Chondrocyte (in vitro differentiated cells): ENCODE measurements at regions not wholly inside any gene's neighbourhood (a gene's known extent, or its start where the extent isn't known, plus 50 kb on each side); places are given as distances from the start of the nearest gene placed in this dataset.

Experiments
- DNase-seq: peaks from one replicate; pipeline ENCODE4 v3.0.0; 2021; ENCODE audit warnings: mixed read lengths, low spot score
- H3K27ac Mint-ChIP-seq: one replicate; pipeline ENCODE4 v1.8.0; 2021; ENCODE audit warnings: mild to moderate bottlenecking, moderate library complexity, mixed read lengths; ENCODE audit not compliant: unreplicated experiment
- H3K27me3 Mint-ChIP-seq: 2 replicates; pipeline ENCODE4 v1.8.0; 2021; ENCODE audit warnings: low read depth, mixed read lengths
- H3K36me3 Mint-ChIP-seq: 2 replicates; pipeline ENCODE4 v1.8.0; 2021; ENCODE audit warnings: low read depth, mixed read lengths
- H3K4me1 Mint-ChIP-seq: 2 replicates; pipeline ENCODE4 v1.8.0; 2021; ENCODE audit warnings: low read depth, mild to moderate bottlenecking, mixed read lengths
- H3K4me3 Mint-ChIP-seq: one replicate; pipeline ENCODE4 v1.8.0; 2021; ENCODE audit warnings: mild to moderate bottlenecking, moderate library complexity, mixed read lengths; ENCODE audit not compliant: unreplicated experiment
- H3K9me3 Mint-ChIP-seq: 2 replicates; pipeline ENCODE4 v1.8.0; 2021; ENCODE audit warnings: low read depth, mixed read lengths
- CTCF ChIP-seq: fragments of 200-600 bp; sonication (generic); IDR thresholded peaks from 2 replicates; pipeline ENCODE4 v1.5.0; 2021; ENCODE audit warnings: antibody characterized with exemption, mild to moderate bottlenecking, moderate library complexity

- no peak for DNase-seq
- TF ChIP-seq CTCF, result no peak
- Mint-ChIP-seq H3K36me3 (no peaks in the 10 kb centered on the region), H3K4me1 (peaks cover 5% of the 10 kb centered on the region), H3K27me3 (no peaks in the 10 kb centered on the region), H3K4me3 (no peak overlapping the region), H3K9me3 (peaks cover 6% of the 10 kb centered on the region), H3K27ac (no peak overlapping the region)
These were observed 183.3 kb upstream of the KITLG start for GRCh38 chr12:88763536-88764100.

GRCh38 chr12:88758176-88758575, 177.9 kb upstream of the KITLG start:
- no peak for TF ChIP-seq CTCF

GRCh38 chr12:88756917-88757316, 176.6 kb upstream of the KITLG start:
- Mint-ChIP-seq H3K9me3 (peaks cover 6% of the 10 kb centered on the region), H3K4me3 (no peak overlapping the region), H3K27ac (no peak overlapping the region), H3K36me3 (no peaks in the 10 kb centered on the region), H3K4me1 (no peaks in the 10 kb centered on the region), H3K27me3 (no peaks in the 10 kb centered on the region)
- DNase-seq, result no peak
- no peak for TF ChIP-seq CTCF

More at GRCh38 chr12:88758176-88758575, 177.9 kb upstream of the KITLG start:
- DNase-seq, result no peak
- Mint-ChIP-seq H3K4me1 (no peaks in the 10 kb centered on the region), H3K9me3 (peaks cover 6% of the 10 kb centered on the region), H3K36me3 (no peaks in the 10 kb centered on the region), H3K27ac (no peak overlapping the region), H3K4me3 (no peak overlapping the region), H3K27me3 (no peaks in the 10 kb centered on the region)

- DNase-seq, result no peak
- Mint-ChIP-seq H3K27me3 (no peaks in the 10 kb centered on the region), H3K4me3 (no peak overlapping the region), H3K4me1 (no peaks in the 10 kb centered on the region), H3K27ac (no peak overlapping the region), H3K36me3 (no peaks in the 10 kb centered on the region), H3K9me3 (peaks cover 6% of the 10 kb centered on the region)
- no peak for TF ChIP-seq CTCF
These were observed 175.9 kb upstream of the KITLG start for GRCh38 chr12:88756153-88756552.

GRCh38 chr12:88753707-88754106, 173.4 kb upstream of the KITLG start:
- TF ChIP-seq CTCF, result no peak
- DNase-seq, result no peak
- Mint-ChIP-seq H3K27me3 (no peaks in the 10 kb centered on the region), H3K4me1 (no peaks in the 10 kb centered on the region), H3K27ac (no peak overlapping the region), H3K9me3 (no peaks in the 10 kb centered on the region), H3K36me3 (no peaks in the 10 kb centered on the region), H3K4me3 (no peak overlapping the region)
